ENCODE measurements at regions not wholly inside any gene's neighbourhood (a gene's known extent, or its start where the extent isn't known, plus 50 kb on each side); places are given as distances from the start of the nearest gene placed in this dataset.

- no peaks in the 10 kb centered on the region for H3K36me3 ChIP-seq (ENCODE audit: control insufficient read depth, insufficient read depth, low read length)
- H3K27me3 ChIP-seq (replicated peaks; ENCODE audit: control insufficient read depth, insufficient read depth, low read length) = no peaks in the 10 kb centered on the region
- Mint-ChIP-seq H3K36me3 (ENCODE audit: insufficient read depth, unreplicated experiment) (no peaks in the 10 kb centered on the region), H3K4me3 (ENCODE audit: unreplicated experiment) (no peak overlapping the region), H3K27me3 (ENCODE audit: insufficient read depth, unreplicated experiment) (peaks cover 7% of the 10 kb centered on the region), H3K27ac (ENCODE audit: unreplicated experiment) (no peak overlapping the region), H3K4me1 (ENCODE audit: low read depth, unreplicated experiment) (no peaks in the 10 kb centered on the region), H3K9me3 (ENCODE audit: unreplicated experiment) (no peaks in the 10 kb centered on the region)
- POLR2A ChIA-PET = no interaction called here
- H3K4me1 ChIP-seq = no peaks in the 10 kb centered on the region
- DNase-seq = no peak
- no peak for TF ChIP-seq CTCF (IDR thresholded peaks at IDR 0.05; ENCODE audit: insufficient read depth in 1 of 2, low read depth in 1 of 2, low read length in 1 of 2, severe bottlenecking in 1 of 2, unreplicated experiment in 1 of 2)
- no peaks in the 10 kb centered on the region for H3K9me3 ChIP-seq
- CTCF ChIA-PET = no interaction called here
- intact Hi-C loops (cut with micrococcal nuclease; ENCODE audit: unreplicated experiment) = no loop called here
- BruUV-seq (replicated peaks) = no TSS peak
- H3K4me3 ChIP-seq (ENCODE audit: low read depth, low read length) = no peak overlapping the region
These were observed 426.2 kb upstream of the DACH1 start for GRCh38 chr13:72293206-72293605.

GRCh38 chr13:72290962-72291681 lies 424.1 kb upstream of the DACH1 start:
- Mint-ChIP-seq H3K9me3 (ENCODE audit: unreplicated experiment) (no peaks in the 10 kb centered on the region), H3K4me3 (ENCODE audit: unreplicated experiment) (no peak overlapping the region), H3K27me3 (ENCODE audit: insufficient read depth, unreplicated experiment) (peaks cover 4% of the 10 kb centered on the region), H3K27ac (ENCODE audit: unreplicated experiment) (no peak overlapping the region), H3K4me1 (ENCODE audit: low read depth, unreplicated experiment) (no peaks in the 10 kb centered on the region), H3K36me3 (ENCODE audit: insufficient read depth, unreplicated experiment) (no peaks in the 10 kb centered on the region)
- Histone ChIP-seq H3K9me3 (no peaks in the 10 kb centered on the region), H3K4me1 (no peaks in the 10 kb centered on the region), H3K36me3 (ENCODE audit: control insufficient read depth, insufficient read depth, low read length) (no peaks in the 10 kb centered on the region), H3K27me3 (replicated peaks; ENCODE audit: control insufficient read depth, insufficient read depth, low read length) (no peaks in the 10 kb centered on the region), H3K4me3 (ENCODE audit: low read depth, low read length) (no peak overlapping the region)
- DNase-seq = no peak
- CTCF ChIA-PET = no interaction called here
- POLR2A ChIA-PET = no interaction called here
- intact Hi-C loops (cut with micrococcal nuclease; ENCODE audit: unreplicated experiment) = no loop called here
- no peak for TF ChIP-seq CTCF (IDR thresholded peaks at IDR 0.05; ENCODE audit: insufficient read depth in 1 of 2, low read depth in 1 of 2, low read length in 1 of 2, severe bottlenecking in 1 of 2, unreplicated experiment in 1 of 2)
- no TSS peak for BruUV-seq (replicated peaks)

GRCh38 chr13:72286421-72286820 lies 419.4 kb upstream of the DACH1 start:
- no peak overlapping the region for H3K4me3 ChIP-seq (ENCODE audit: low read depth, low read length)
- Mint-ChIP-seq H3K27me3 (ENCODE audit: insufficient read depth, unreplicated experiment) (peaks cover 3% of the 10 kb centered on the region), H3K4me3 (ENCODE audit: unreplicated experiment) (no peak overlapping the region), H3K9me3 (ENCODE audit: unreplicated experiment) (no peaks in the 10 kb centered on the region), H3K4me1 (ENCODE audit: low read depth, unreplicated experiment) (no peaks in the 10 kb centered on the region), H3K27ac (ENCODE audit: unreplicated experiment) (no peak overlapping the region), H3K36me3 (ENCODE audit: insufficient read depth, unreplicated experiment) (no peaks in the 10 kb centered on the region)
- no TSS peak for BruUV-seq (replicated peaks)
- intact Hi-C loops (cut with micrococcal nuclease; ENCODE audit: unreplicated experiment) = no loop called here
- TF ChIP-seq CTCF (IDR thresholded peaks at IDR 0.05; ENCODE audit: insufficient read depth in 1 of 2, low read depth in 1 of 2, low read length in 1 of 2, severe bottlenecking in 1 of 2, unreplicated experiment in 1 of 2) = no peak
- H3K36me3 ChIP-seq (ENCODE audit: control insufficient read depth, insufficient read depth, low read length) = no peaks in the 10 kb centered on the region
- ChIA-PET POLR2A (no interaction called here), CTCF (no interaction called here)
- H3K4me1 ChIP-seq = no peaks in the 10 kb centered on the region
- H3K27me3 ChIP-seq (replicated peaks; ENCODE audit: control insufficient read depth, insufficient read depth, low read length) = no peaks in the 10 kb centered on the region
- no peak for DNase-seq
- H3K9me3 ChIP-seq = no peaks in the 10 kb centered on the region
